Eye (tissue), 1 donor: ENCODE measurements at regions not wholly inside any gene's neighbourhood (a gene's known extent, or its start where the extent isn't known, plus 50 kb on each side); places are given as distances from the start of the nearest gene placed in this dataset.

Experiments
- DNase-seq: peaks from one replicate; pipeline ENCODE4 v3.0.0-alpha.2; 2015

DNA sequence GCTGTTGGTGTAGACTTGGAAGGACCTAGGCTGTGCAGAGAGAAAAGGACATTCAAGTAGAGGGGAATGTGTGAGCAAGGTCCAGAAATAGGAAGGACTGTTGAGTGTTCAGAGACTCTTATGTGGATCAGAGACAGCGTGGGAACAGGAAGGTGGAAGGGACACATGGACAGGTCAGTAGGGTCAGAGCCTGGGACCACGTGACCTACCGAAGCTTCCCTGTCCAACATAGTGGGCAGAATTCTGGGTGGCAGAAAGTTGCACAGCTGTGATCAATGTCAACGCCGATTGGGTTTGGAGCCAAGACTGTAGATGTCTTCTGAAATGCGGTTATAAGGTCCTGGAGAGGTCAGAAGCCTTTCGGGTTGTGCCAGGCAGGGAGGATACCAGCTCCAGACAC, 195.9 kb upstream of the MKI67 start:
- no peak for DNase-seq

GRCh38 chr10:128322950-128323349, 196.7 kb upstream of the MKI67 start:
- no peak for DNase-seq

- DNase-seq: peak; percentile 66
Observed at GRCh38 chr10:128324058-128324827, 198.0 kb upstream of the MKI67 start.

- DNase-seq: no peak
Observed at GRCh38 chr10:128325788-128326187, 199.6 kb upstream of the MKI67 start.

DNA sequence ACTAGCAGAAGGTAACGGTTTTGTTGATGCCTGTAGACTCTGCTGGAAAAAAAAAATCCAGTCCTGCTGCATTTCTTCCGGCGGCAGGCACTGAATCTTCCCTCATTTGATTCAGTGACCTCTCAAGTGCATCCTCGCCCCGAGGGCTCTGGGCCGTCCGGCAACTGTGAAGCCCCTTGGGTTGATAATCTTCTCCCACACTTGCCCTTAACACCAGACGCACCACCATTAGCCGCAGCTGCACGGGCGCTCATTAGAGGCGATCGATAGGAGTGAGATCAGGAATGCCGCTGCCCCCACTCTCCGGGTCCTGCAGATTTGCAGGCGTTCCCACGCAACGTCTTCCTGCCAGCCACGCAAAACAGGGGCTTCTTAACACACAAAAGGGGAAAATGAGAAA, 200.0 kb upstream of the MKI67 start:
- DNase-seq: peak; percentile 85

GRCh38 chr10:128326851-128327250, 200.6 kb upstream of the MKI67 start:
- DNase-seq: no peak

DNA sequence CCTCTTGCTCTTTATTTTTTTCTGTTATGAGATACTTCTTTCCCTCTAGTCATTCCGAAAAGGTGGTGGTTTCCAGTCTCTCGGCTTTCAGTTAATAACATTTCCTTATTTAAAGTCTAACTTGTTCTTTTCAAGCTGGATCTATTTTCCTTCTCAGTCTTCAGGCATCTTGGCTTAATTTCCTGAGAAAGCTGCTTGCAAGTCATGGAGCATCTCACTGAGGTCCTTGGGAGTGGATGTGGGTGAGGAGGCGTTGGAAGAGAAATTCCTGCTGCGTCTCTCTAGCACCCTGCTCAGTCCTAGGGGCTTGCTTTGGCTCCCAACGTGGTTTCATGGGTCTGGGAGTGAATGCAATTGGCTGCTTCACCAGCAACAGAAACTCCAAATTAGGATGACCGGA, 210.2 kb upstream of the MKI67 start:
- DNase-seq: no peak

DNA sequence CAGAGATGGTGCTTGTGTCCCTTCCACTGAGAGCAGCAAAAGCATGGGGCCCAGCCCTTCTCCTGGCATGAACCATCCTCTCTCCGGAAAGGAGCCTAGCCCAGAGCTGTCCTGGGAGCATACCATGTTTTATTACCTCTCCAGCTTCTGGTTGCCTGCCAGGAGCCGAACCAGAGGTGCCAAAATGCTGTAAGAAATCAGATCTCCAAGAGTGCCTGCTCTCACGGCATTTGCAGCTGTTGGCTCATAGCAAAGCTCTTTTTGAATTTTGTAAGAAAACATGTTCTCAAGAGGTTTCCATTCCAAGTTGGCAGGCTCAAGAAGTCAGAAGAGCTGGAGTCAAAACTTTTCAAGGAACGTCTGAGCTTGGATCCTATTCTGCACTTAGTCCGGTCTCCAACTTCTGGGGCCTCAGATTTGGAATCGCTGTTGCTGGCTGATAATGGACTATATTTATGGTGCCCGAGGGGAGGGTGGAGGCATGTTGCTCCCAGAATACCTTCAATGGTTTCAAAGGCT, 211.7 kb upstream of the MKI67 start:
- DNase-seq: peak; percentile 54

- DNase-seq: no peak
Observed at GRCh38 chr10:128338951-128339350, 212.7 kb upstream of the MKI67 start.

GRCh38 chr10:128339753-128340152, 213.5 kb upstream of the MKI67 start:
- DNase-seq: no peak

DNA sequence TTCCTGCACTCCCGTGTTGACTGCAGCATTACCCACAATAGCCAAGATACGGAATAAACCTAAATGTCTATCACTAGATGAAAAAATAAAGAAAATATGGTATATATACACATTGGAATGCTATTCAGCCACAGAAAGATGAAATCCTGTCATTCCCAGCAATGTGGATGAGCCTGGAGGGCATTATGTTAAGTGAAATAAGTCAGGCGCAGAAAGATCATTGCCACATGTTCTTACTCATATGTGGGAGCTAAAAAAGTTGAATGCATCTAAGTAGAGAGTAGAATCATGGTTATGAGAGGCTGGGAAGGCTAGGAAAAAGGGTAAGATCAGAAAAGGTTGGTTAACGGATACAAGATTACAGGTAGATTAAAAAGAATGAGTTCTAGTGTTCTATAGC, 219.1 kb upstream of the MKI67 start:
- peak; percentile 42 for DNase-seq

GRCh38 chr10:128360783-128361182, 234.6 kb upstream of the MKI67 start:
- DNase-seq: no peak

DNA sequence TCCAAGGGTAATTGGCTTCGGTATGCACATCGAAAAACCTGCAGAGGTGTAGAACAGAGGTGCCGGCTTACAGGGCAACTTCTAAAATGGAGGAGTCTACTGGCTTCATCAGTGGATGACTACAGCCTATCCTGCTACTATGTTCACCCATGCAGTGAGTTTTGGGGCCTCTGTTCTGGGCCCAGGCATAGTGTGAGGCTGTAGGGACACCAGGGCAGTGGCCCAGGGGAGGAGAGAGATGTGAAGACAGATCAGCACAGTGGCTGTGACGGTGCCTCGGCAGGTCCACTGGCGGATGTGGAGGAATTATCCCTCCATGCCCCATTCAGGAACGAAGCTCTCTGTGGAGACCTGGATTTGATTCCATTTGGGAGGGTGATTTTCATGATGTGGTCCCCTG, 235.3 kb upstream of the MKI67 start:
- DNase-seq: no peak

- no peak for DNase-seq
Observed at GRCh38 chr10:128362514-128362913, 236.3 kb upstream of the MKI67 start.

GRCh38 chr10:128364631-128365030, 238.4 kb upstream of the MKI67 start:
- DNase-seq: no peak

GRCh38 chr10:128365156-128365725, 239.0 kb upstream of the MKI67 start:
- DNase-seq: no peak

- DNase-seq: no peak
Observed at GRCh38 chr10:128367807-128368206, 241.6 kb upstream of the MKI67 start.

DNA sequence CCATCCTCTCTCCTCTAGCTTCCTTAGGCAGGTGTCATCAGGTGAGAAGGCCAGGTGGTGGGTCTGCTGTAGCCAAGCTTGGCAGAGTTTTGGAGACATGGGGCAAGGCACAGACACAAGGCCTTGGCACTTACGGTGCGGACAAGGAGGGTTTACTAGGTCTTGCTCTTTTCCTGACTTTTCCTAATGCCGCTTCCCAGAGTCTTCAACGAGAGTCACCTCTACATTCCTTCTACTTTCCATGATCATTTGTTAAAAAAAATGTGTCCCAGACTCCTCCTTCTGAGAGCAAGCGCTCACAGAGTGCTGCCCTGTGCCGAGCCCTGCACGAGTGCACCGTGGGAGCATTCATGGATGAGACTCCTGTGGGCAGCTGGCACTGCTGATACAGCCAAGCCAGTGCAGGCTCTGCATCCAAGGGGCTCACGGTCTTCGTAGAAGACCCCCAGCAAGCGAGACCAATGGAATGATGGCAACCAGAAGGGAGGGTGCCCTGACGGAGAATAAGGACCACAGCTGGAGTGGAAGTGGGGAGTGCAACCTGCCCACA, 243.0 kb upstream of the MKI67 start:
- DNase-seq: no peak

- DNase-seq: no peak
Observed at GRCh38 chr10:128373071-128373749, 247.0 kb upstream of the MKI67 start.

DNA sequence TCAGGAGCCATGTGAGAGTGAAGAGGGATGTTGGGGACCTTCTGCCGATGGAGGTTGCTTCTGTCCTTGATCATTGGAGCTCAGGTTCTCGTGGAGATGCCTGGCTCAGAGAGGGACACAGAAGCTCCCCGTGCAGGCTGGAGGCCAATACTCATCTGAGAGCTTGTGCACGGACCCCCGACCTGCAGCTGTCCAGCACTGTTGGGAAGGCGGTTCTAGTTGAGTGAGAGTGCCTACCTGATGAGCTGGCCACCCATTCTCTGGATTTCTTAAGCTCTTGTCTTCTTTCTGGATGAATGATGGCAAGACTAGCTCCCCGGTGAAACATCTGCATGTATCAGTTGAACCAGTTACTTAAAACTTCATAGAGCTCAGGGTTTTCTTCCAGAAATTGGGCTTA, 247.6 kb upstream of the MKI67 start:
- no peak for DNase-seq

GRCh38 chr10:128375171-128375570, 248.9 kb upstream of the MKI67 start:
- DNase-seq: no peak

GRCh38 chr10:128377364-128377987, 251.3 kb upstream of the MKI67 start:
- no peak for DNase-seq

DNA sequence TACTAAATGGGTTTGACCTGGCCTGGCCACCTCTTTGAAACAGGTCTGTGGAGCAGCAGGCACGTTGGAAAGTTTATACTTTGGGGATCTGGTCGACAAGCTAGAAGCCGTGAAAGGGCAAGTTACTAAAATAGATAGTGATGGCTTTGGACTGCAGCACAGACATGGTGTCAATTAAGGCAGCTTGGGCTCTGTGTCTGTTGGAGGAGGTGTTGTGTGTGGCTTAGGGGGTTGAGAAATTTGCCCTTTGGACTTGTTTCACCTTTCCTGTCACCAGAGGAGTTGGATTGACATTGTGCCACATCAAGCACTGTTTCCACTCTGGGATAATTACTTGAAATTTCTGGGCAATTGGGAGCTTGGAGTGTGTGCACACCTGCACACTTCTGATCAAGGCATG, 251.8 kb upstream of the MKI67 start:
- no peak for DNase-seq
